B cell (primary cell): ENCODE measurements at regions not wholly inside any gene's neighbourhood (a gene's known extent, or its start where the extent isn't known, plus 50 kb on each side); places are given as distances from the start of the nearest gene placed in this dataset.
A peak's percentile ranks its signal among the peaks of the same experiment; 100 is the strongest.

Source experiments
- ATAC-seq: fragments of 200-7000 bp; cut with Tn5 transposase; one replicate; pipeline ENCODE4 v1.10.0; 2021; ENCODE audit warnings: low read depth, mild to moderate bottlenecking, moderate number of reproducible peaks, moderate library complexity
- CTCF ChIA-PET: fragments of 350-600 bp; sonication (Branson Sonifier 250); formaldehyde crosslinking; loops from one replicate; lab custom pipeline; 2021; ENCODE audit warnings: antibody characterized with exemption, inconsistent platforms; lab: Charles Lee
- POLR2A ChIA-PET: fragments of 350-600 bp; sonication (Branson Sonifier 250); formaldehyde crosslinking; loops from one replicate; lab custom pipeline; 2021; ENCODE audit warnings: antibody characterized with exemption; lab: Charles Lee
- DNase-seq: peaks from one replicate; pipeline ENCODE4 v3.0.0; 2013
- H2AFZ ChIP-seq: 2 replicates; pipeline ENCODE4 v1.6.1; 2012; ENCODE audit warnings: mild to moderate bottlenecking, low read depth, low read length; ENCODE audit not compliant: insufficient read depth, poor library complexity, severe bottlenecking
- H3K27ac ChIP-seq, 2 donors: 1 replicate in 1 of 2; 2 replicates in 1 of 2; pipeline ENCODE4 v1.5.1; 2012 to 2013; ENCODE audit warnings: low read length in 2 of 2, mild to moderate bottlenecking in 2 of 2, moderate library complexity in 1 of 2
- H3K27me3 ChIP-seq, 4 experiments: fragments of 200-600 bp in 1 of 4; sonication (generic) in 1 of 4; replicated peaks in 1 of 4; 1 replicate in 2 of 4; 2 replicates in 2 of 4; pipeline versions ENCODE4 v1.6.1 to v1.7.0; 2013 to 2016; ENCODE audit warnings: low read length in 3 of 4, mild to moderate bottlenecking in 2 of 4, mixed read lengths in 1 of 4, moderate library complexity in 1 of 4; ENCODE audit not compliant: insufficient read depth in 4 of 4, control insufficient read depth in 3 of 4; ENCODE audit errors: control extremely low read depth in 1 of 4
- H3K36me3 ChIP-seq, 2 experiments: replicated peaks in 1 of 2; 1 replicate in 1 of 2; 2 replicates in 1 of 2; pipeline versions ENCODE4 v1.6.1 to v1.7.1; 2013; ENCODE audit warnings: low read length in 1 of 2; ENCODE audit not compliant: insufficient read depth in 2 of 2, control insufficient read depth in 1 of 2; ENCODE audit errors: control extremely low read depth in 1 of 2, extremely low read depth in 1 of 2
- H3K4me1 ChIP-seq, 2 donors: fragments of 200-600 bp in 1 of 2; sonication (generic) in 1 of 2; 1 replicate in 1 of 2; 2 replicates in 1 of 2; pipeline versions ENCODE4 v1.5.1 to v1.6.1; 2013 to 2017; ENCODE audit warnings: low read length in 2 of 2; ENCODE audit not compliant: control insufficient read depth in 2 of 2, insufficient read depth in 2 of 2
- H3K4me2 ChIP-seq: replicated peaks from 2 replicates; pipeline ENCODE3; 2012; ENCODE audit warnings: mild to moderate bottlenecking, low read depth, low read length; ENCODE audit not compliant: poor library complexity, severe bottlenecking
- H3K4me3 ChIP-seq, 5 experiments: fragments of 200-600 bp in 1 of 5; sonication (generic) in 1 of 5; 1 replicate in 3 of 5; 2 replicates in 2 of 5; pipeline versions ENCODE4 v1.5.1 to v1.7.0; 2011 to 2016; ENCODE audit warnings: low read length in 4 of 5, mild to moderate bottlenecking in 4 of 5, low read depth in 2 of 5, control low read depth in 1 of 5, moderate library complexity in 1 of 5; ENCODE audit not compliant: insufficient read depth in 1 of 5; ENCODE audit errors: control extremely low read depth in 1 of 5, extremely low read depth in 1 of 5
- H3K79me2 ChIP-seq: fragments of 200-600 bp; sonication (generic); one replicate; pipeline ENCODE4 v1.6.0; 2016; ENCODE audit warnings: low read length; ENCODE audit not compliant: control insufficient read depth, insufficient read depth
- H3K9ac ChIP-seq: fragments of 200-600 bp; sonication (generic); 2 replicates; pipeline ENCODE4 v1.6.1; 2017; ENCODE audit warnings: mild to moderate bottlenecking, low read length, moderate library complexity
- H3K9me3 ChIP-seq, 3 donors: one replicate each; pipeline versions ENCODE4 v1.6.1 to v1.7.1; 2013; ENCODE audit warnings: low read length in 2 of 3; ENCODE audit not compliant: control insufficient read depth in 2 of 3, insufficient read depth in 1 of 3; ENCODE audit errors: control extremely low read depth in 1 of 3
- H4K20me1 ChIP-seq: 2 replicates; pipeline ENCODE4 v1.6.0; 2012; ENCODE audit warnings: mild to moderate bottlenecking, low read length; ENCODE audit not compliant: insufficient read depth, control insufficient read depth, poor library complexity, severe bottlenecking
- H3K27ac Mint-ChIP-seq: one replicate; pipeline ENCODE4 v1.8.0; 2021; ENCODE audit warnings: mixed read lengths
- H3K27me3 Mint-ChIP-seq: one replicate; pipeline ENCODE4 v1.8.0; 2021; ENCODE audit warnings: mixed read lengths
- H3K4me1 Mint-ChIP-seq: one replicate; pipeline ENCODE4 v1.8.0; 2021; ENCODE audit warnings: mixed read lengths
- H3K4me3 Mint-ChIP-seq: one replicate; pipeline ENCODE4 v1.8.0; 2021; ENCODE audit warnings: mixed read lengths
- H3K9me3 Mint-ChIP-seq: one replicate; pipeline ENCODE4 v1.8.0; 2022; ENCODE audit warnings: mixed read lengths; ENCODE audit not compliant: insufficient read depth
- CTCF ChIP-seq: fragments of 200-600 bp; IDR thresholded peaks from one replicate; pipeline ENCODE4 v1.8.0; 2022; ENCODE audit warnings: antibody characterized with exemption, mild to moderate bottlenecking
- EZH2 ChIP-seq: IDR thresholded peaks from 2 replicates; pipeline ENCODE4 v1.6.1; 2012; ENCODE audit warnings: borderline replicate concordance, low read depth, mild to moderate bottlenecking, moderate library complexity, low read length; ENCODE audit not compliant: insufficient read depth, poor library complexity, severe bottlenecking
- WGBS: methylation state at CpG from one replicate; pipeline ENCODE4 v1.1.5; 2013; ENCODE audit warnings: missing lambda C conversion rate; ENCODE audit not compliant: insufficient coverage; 5-methylcytosine and 5-hydroxymethylcytosine counted together
- intact Hi-C: fragments of 100-400 bp; cut with micrococcal nuclease; formaldehyde crosslinking; loops from one replicate; pipeline ENCODE4 v1.10.0; 2022

- intact Hi-C loops, result no loop called here
- no peaks in the 10 kb centered on the region for H3K4me1 Mint-ChIP-seq
- H3K27ac Mint-ChIP-seq, result no peak overlapping the region
- no peak for DNase-seq
- H3K27ac ChIP-seq, result no peak overlapping the region
- H3K4me3 Mint-ChIP-seq, result no peak overlapping the region
- CTCF ChIA-PET, result no interaction called here
- TF ChIP-seq EZH2, result no peak
- TF ChIP-seq CTCF, result no peak
- peaks cover 0 to 4% (median 0%) of the 10 kb centered on the region in 3 donors for H3K9me3 ChIP-seq
- H3K27me3 Mint-ChIP-seq, result no peaks in the 10 kb centered on the region
- H3K79me2 ChIP-seq, result no peaks in the 10 kb centered on the region
- POLR2A ChIA-PET, result no interaction called here
- H3K36me3 ChIP-seq, result no peaks in the 10 kb centered on the region
- no peaks in the 10 kb centered on the region for H3K9me3 Mint-ChIP-seq
- no peaks in the 10 kb centered on the region for H3K4me1 ChIP-seq
- no peak overlapping the region for H2AFZ ChIP-seq
- no peak for ATAC-seq
- no peaks in the 10 kb centered on the region for H3K27me3 ChIP-seq
- H3K9ac ChIP-seq, result no peak overlapping the region
- no CpG with 5 or more reads among the region's 2 CpGs for WGBS
- no peak overlapping the region for H3K4me2 ChIP-seq
- H3K4me3 ChIP-seq, result no peak overlapping the region
- no peaks in the 10 kb centered on the region for H4K20me1 ChIP-seq
Measured at GRCh38 chr9:115999498-115999897, 154.1 kb upstream of the PAPPA start.

- ATAC-seq, result no peak
- no peak overlapping the region for H3K4me2 ChIP-seq
- H3K27me3 ChIP-seq, result no peaks in the 10 kb centered on the region
- Mint-ChIP-seq H3K27ac (no peak overlapping the region), H3K4me3 (no peak overlapping the region), H3K27me3 (no peaks in the 10 kb centered on the region), H3K4me1 (no peaks in the 10 kb centered on the region), H3K9me3 (no peaks in the 10 kb centered on the region)
- peak; percentile 27 for TF ChIP-seq CTCF
- TF ChIP-seq EZH2, result no peak
- no peaks in the 10 kb centered on the region for H4K20me1 ChIP-seq
- H3K4me3 ChIP-seq, result no peak overlapping the region
- DNase-seq, result no peak
- CTCF ChIA-PET, result no interaction called here
- H3K9me3 ChIP-seq, result peaks cover 0 to 4% (median 0%) of the 10 kb centered on the region in 3 donors
- H3K9ac ChIP-seq, result no peak overlapping the region
- no peaks in the 10 kb centered on the region for H3K4me1 ChIP-seq
- 100% methylated on average over 2 of the region's 4 CpGs for WGBS
- POLR2A ChIA-PET, result no interaction called here
- no peak overlapping the region for H2AFZ ChIP-seq
- intact Hi-C loops, result no loop called here
- H3K27ac ChIP-seq, result no peak overlapping the region
- H3K36me3 ChIP-seq, result no peaks in the 10 kb centered on the region
- H3K79me2 ChIP-seq, result no peaks in the 10 kb centered on the region
Measured at GRCh38 chr9:116000748-116001329, 152.8 kb upstream of the PAPPA start.
